ENCODE measurements at regions not wholly inside any gene's neighbourhood (a gene's known extent, or its start where the extent isn't known, plus 50 kb on each side); places are given as distances from the start of the nearest gene placed in this dataset.
"Not testable (repeated sequence)": the region's sequence is repeated elsewhere in the genome, so short reads cannot be mapped to it uniquely, and the experiment has no call there.

DNA sequence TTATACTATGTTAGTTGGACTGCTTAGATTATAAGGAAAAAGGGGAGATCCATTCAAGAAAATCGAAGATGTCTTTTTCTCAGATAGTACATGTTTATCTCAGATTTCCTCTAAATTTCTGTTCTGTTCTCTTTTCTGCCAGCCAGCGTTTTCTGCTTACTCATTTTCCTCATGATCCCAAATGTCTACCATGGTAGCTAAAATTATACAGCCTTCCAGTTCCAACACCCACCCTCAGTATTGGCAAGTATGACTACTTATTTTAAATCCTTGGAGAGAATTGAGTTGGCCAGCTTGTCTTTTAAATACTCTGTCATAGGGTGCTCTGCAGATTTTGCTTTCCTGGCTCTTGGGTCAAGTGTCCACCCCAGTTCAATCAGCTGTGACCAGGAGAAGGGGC is 95.7 kb upstream of the PLXNA2 start:
- in situ Hi-C loops (cut with HindIII; ENCODE audit: low pct_ligation_motif_present, low pct_unique_long_range_greater_than_20kb, low sequenced_read_pairs), result no loop called here
- no peak for DNase-seq

DNA sequence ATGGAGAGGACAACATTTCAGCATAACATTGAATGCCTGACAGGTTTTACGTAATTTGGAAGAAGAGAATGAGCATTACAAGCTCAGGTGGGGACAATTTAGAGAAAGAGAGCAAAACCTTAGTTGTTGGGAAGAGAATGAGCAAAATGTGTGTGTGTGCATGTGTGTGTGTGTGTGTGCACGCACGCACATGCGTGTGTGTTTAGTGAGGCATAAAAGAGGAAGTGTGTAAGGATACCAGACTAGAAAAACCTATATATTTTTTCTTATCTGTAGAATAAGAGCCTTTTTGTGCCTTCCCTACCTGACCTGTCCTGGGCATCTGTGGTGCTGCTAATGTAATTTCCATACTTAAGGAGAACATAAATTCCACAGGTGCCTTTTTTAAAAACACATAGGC is 99.0 kb upstream of the PLXNA2 start:
- in situ Hi-C loops (cut with HindIII; ENCODE audit: low pct_ligation_motif_present, low pct_unique_long_range_greater_than_20kb, low sequenced_read_pairs), result no loop called here
- no peak for DNase-seq

GRCh38 chr1:208344202-208344857 is 100.1 kb upstream of the PLXNA2 start:
- in situ Hi-C loops (cut with HindIII; ENCODE audit: low pct_ligation_motif_present, low pct_unique_long_range_greater_than_20kb, low sequenced_read_pairs), result no loop called here
- no peak for DNase-seq

DNA sequence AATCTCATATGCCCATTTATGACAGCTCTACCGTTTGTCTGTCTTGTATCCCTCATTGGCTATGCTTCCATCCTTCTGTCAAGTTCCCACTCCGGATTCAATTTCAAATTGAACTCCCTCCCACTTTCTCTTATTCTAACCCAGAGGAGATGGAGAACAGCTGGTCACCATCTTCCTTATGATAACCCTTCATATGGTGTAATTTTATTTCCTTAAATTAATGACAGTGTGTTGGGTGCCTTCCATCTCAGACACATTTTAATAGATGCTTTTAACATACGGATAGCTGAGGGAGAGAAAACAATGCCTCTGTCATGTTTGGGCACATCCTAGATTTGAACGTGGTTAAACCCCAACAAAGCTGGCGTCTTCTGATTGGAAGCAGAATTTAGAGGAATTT is 103.0 kb upstream of the PLXNA2 start:
- in situ Hi-C loops (cut with HindIII; ENCODE audit: low pct_ligation_motif_present, low pct_unique_long_range_greater_than_20kb, low sequenced_read_pairs), result no loop called here
- no peak for DNase-seq

GRCh38 chr1:208349694-208350330 is 105.6 kb upstream of the PLXNA2 start:
- DNase-seq, result no peak
- in situ Hi-C loops (cut with HindIII; ENCODE audit: low pct_ligation_motif_present, low pct_unique_long_range_greater_than_20kb, low sequenced_read_pairs), result no loop called here

- in situ Hi-C loops (cut with HindIII; ENCODE audit: low pct_ligation_motif_present, low pct_unique_long_range_greater_than_20kb, low sequenced_read_pairs), result no loop called here
Measured at GRCh38 chr1:208350815-208351214, 106.6 kb upstream of the PLXNA2 start.

GRCh38 chr1:208351838-208352237 is 107.7 kb upstream of the PLXNA2 start:
- in situ Hi-C loops (cut with HindIII; ENCODE audit: low pct_ligation_motif_present, low pct_unique_long_range_greater_than_20kb, low sequenced_read_pairs), result no loop called here
- no peak for DNase-seq

More at GRCh38 chr1:208350815-208351214, 106.6 kb upstream of the PLXNA2 start:
- DNase-seq, result no peak

- in situ Hi-C loops (cut with HindIII; ENCODE audit: low pct_ligation_motif_present, low pct_unique_long_range_greater_than_20kb, low sequenced_read_pairs); DNase-seq: not testable (repeated sequence)
Measured at GRCh38 chr1:208353797-208354196, 109.6 kb upstream of the PLXNA2 start.

DNA sequence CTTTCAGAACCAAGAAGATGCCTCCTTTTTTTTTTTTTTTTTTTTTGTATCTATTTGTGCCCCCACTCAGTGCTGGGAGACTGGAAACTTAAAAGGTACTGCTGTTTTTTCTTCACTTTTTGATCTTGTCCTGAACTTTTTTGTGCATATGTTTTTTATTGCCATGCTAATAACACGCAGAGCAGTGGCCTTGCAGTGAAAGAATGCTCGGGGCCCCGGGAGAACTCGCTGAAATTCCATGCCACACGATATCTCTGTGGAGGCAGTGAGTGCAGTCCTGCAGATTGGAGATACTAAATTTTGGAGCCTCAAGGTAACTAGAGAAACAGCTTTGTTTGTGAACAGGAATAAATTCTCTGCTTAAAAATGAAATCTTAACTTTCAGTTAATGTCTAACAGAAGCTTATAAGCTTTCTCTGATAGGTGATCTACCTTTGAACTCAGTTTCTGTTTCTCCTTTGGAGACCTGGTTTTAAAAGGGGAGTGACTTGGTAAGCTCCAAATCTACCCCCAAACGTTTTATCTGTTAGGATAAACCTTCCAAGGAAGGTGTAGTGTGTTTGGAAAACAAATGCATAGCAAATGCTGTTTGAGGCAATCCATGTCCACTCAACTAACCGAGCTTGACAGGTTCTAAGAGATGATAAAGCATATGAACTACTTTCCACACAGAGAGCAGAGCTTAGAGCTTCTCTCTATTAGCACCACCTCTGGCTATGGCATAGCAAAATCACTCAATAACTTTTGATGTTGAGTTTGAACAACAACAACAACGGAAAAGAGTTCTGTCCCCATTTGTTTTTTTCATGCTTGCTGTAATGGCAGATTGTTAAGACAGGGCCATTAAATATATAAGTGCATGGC is 113.7 kb upstream of the PLXNA2 start:
- DNase-seq, result no peak
- in situ Hi-C loops (cut with HindIII; ENCODE audit: low pct_ligation_motif_present, low pct_unique_long_range_greater_than_20kb, low sequenced_read_pairs), result no loop called here

DNA sequence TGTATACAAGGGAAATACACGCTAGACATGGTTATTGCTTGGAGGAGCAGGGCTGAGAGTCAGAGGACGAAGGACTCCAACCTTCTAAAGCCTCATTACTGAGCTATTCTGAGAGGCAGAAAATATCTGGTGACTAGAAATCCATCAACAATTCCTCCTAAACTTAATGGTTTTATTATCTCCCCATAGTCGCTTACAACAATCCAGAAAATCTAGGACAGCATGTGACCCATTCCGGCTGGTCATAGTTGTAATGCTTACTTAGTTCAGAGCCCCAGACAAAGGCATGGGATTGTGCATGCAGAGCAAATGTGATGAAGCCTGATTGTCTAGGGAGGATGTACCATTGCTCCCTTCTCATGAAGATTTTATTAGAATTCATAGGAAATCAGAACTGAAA is 114.5 kb upstream of the PLXNA2 start:
- in situ Hi-C loops (cut with HindIII; ENCODE audit: low pct_ligation_motif_present, low pct_unique_long_range_greater_than_20kb, low sequenced_read_pairs), result no loop called here

GRCh38 chr1:208362011-208362410 is 117.8 kb upstream of the PLXNA2 start:
- in situ Hi-C loops (cut with HindIII; ENCODE audit: low pct_ligation_motif_present, low pct_unique_long_range_greater_than_20kb, low sequenced_read_pairs), result no loop called here
- DNase-seq, result no peak

More for the DNA sequence above, 114.5 kb upstream of the PLXNA2 start:
- no peak for DNase-seq

DNA sequence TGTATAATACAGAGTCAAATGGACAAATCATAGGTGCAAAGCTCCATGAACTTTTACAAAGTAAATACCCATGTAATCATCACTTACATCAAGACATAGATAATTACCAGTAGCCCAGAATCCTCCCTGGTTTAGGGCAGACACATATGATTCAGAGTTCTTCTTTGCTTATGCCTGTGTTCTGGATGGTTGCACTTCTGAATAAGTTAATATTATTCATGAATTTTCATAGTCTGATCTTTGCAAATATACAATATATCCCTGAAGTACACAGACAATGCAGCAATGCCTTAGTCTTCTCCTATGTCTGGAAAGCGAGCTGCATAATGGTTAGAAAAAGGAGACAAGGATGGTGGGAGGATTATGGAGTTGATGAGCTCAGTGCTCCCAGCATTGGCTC is 122.4 kb upstream of the PLXNA2 start:
- DNase-seq, result no peak
- in situ Hi-C loops (cut with HindIII; ENCODE audit: low pct_ligation_motif_present, low pct_unique_long_range_greater_than_20kb, low sequenced_read_pairs), result no loop called here

DNA sequence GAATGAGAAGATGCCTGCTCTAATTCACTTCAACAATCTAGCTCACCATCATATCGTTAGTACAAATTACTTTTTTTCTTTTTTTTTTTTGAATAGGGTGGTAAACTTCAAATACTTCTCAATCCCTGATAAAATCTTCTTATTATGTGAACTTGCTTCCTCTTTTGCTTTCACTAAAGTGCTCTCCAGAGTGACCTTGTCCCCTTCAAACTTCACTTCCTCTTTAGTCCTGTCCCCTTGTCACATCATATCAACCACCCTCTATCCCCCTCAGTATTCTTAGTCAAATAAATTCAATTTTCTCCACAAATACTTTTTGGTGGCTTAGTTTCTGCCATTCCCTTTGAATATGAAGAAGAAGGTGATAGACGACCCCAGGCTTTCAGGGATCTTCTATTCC is 124.9 kb upstream of the PLXNA2 start:
- DNase-seq, result no peak
- in situ Hi-C loops (cut with HindIII; ENCODE audit: low pct_ligation_motif_present, low pct_unique_long_range_greater_than_20kb, low sequenced_read_pairs), result no loop called here

GRCh38 chr1:208369658-208370057 is 125.5 kb upstream of the PLXNA2 start:
- no peak for DNase-seq
- in situ Hi-C loops (cut with HindIII; ENCODE audit: low pct_ligation_motif_present, low pct_unique_long_range_greater_than_20kb, low sequenced_read_pairs), result no loop called here

DNA sequence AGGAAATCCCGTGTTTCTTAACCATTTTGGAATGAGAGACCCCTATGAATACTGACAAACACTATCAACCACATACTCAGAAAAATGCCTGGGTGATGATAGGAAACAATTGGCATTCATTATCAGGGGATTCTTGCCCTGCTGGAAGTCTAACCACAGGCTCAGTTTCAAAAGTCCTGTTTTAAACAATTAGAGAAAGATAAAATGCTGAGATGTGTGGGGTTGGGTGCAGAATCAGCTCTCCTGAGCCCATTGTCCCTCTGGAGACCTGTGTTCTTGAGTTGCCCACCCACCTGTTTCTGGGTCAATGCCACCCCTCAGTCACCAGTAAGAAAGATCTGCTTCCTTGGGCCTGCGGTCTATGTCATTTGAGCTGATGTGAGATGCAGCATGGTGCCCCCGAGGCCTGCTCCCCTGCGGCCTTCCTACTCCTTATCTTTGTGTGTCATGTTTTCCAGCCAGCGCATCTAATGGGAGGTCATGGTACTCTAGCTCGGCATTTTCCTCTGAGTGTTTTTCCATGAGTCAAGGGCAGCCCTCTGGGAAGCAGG is 130.3 kb upstream of the PLXNA2 start:
- in situ Hi-C loops (cut with HindIII; ENCODE audit: low pct_ligation_motif_present, low pct_unique_long_range_greater_than_20kb, low sequenced_read_pairs), result no loop called here
- no peak for DNase-seq

DNA sequence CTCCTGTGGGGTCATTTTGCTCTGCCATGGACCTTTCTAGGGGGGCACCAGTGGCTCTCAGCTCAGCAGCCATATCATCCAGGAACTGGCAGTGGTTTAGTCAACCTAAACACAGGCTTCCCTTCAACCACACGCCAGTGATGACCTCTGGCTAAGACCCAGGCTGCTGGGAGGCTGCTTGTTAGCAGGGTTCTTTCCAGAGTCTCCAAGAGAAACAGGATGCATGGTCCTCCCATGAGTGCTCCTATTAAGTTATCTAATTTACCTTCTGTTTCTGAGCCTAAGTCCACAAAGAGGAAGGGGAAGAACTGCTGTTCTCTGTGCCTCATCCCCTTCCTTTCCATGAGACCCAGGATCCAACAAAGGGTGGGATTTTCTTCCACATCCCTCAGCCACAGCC is 137.3 kb upstream of the PLXNA2 start:
- no peak for DNase-seq
- in situ Hi-C loops (cut with HindIII; ENCODE audit: low pct_ligation_motif_present, low pct_unique_long_range_greater_than_20kb, low sequenced_read_pairs), result no loop called here

DNA sequence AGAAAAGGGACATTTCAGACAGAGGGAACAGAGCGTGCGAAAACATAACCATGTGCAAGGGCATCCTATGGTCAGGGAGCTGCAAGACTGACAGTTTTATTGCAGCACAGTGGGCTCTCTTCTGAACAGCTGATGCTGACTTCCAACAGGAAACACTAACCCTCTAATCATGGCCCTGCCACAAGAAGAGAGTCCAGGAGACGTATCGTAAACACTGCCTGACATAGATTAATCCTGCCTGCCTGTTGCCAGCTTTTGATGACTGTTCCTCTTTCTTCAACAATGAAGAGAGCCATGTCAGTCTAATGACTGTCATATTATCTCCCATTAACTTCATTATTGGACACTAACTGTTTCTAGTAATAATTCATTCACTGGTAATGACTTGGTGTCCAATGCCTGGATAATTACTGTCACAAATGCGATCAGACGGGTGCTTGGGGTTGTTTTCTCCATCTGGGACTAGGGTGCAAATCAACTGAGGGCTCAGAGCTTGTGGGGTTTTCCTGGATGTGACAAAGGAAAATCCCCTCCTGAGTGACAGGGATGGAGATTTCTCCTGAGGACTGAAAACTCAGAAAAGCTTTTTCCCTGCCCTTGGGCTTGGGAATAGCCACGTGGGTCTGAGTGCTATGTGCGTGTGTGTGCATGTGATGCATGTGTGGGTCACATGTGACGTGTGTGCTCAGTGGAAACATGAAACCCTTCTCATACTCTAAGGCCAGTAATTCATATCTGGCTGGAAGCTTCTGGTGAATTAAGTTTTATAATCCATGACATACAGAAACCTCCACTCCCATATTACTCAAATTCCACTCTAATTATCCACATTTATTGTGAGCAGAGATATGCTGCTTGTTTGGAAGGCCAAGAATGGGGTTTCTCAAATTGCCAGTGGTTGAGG is 144.0 kb upstream of the PLXNA2 start:
- no peak for DNase-seq

GRCh38 chr1:208393416-208393815 is 149.2 kb upstream of the PLXNA2 start:
- in situ Hi-C loops (cut with HindIII; ENCODE audit: low pct_ligation_motif_present, low pct_unique_long_range_greater_than_20kb, low sequenced_read_pairs), result no loop called here

More for the DNA sequence above, 144.0 kb upstream of the PLXNA2 start:
- in situ Hi-C loops (cut with HindIII; ENCODE audit: low pct_ligation_motif_present, low pct_unique_long_range_greater_than_20kb, low sequenced_read_pairs), result no loop called here

More at GRCh38 chr1:208393416-208393815, 149.2 kb upstream of the PLXNA2 start:
- DNase-seq, result no peak
